Keratinocyte (primary cell): ENCODE measurements at regions not wholly inside any gene's neighbourhood (a gene's known extent, or its start where the extent isn't known, plus 50 kb on each side); places are given as distances from the start of the nearest gene placed in this dataset.

Experiments used
- DNase-seq: peaks from one replicate; pipeline ENCODE4 v3.0.0-alpha.2; 2011; ENCODE audit warnings: low read depth, missing footprints, low spot score
- FAIRE-seq: peaks from 2 replicates; lab custom pipeline; 2011; peaks lifted over from hg19 to GRCh38; lab: Jason Lieb, UNC
- H2AFZ ChIP-seq: 2 replicates; pipeline ENCODE4 v1.6.0; 2012; ENCODE audit warnings: low read length, control low read depth, inconsistent platforms; ENCODE audit not compliant: control insufficient read depth
- H3K27ac ChIP-seq: 2 replicates; pipeline ENCODE4 v1.5.1; 2011; ENCODE audit warnings: low read length; ENCODE audit not compliant: control insufficient read depth, insufficient read depth
- H3K27me3 ChIP-seq: 3 replicates; pipeline ENCODE4 v1.6.0; 2011; ENCODE audit warnings: low read length; ENCODE audit not compliant: control insufficient read depth, insufficient read depth; ENCODE audit errors: extremely low read depth
- H3K36me3 ChIP-seq, 2 experiments: 2 replicates in 1 of 2; 3 replicates in 1 of 2; pipeline ENCODE4 v1.5.1; 2011; ENCODE audit warnings: low read length in 2 of 2, mild to moderate bottlenecking in 1 of 2; ENCODE audit not compliant: control insufficient read depth in 2 of 2, insufficient read depth in 2 of 2; ENCODE audit errors: extremely low read depth in 1 of 2
- H3K4me1 ChIP-seq: 3 replicates; pipeline ENCODE4 v1.5.1; 2011; ENCODE audit warnings: low read length; ENCODE audit not compliant: control insufficient read depth, insufficient read depth; ENCODE audit errors: extremely low read depth
- H3K4me2 ChIP-seq: 3 replicates; pipeline ENCODE4 v1.6.0; 2011; ENCODE audit warnings: low read depth, low read length; ENCODE audit not compliant: control insufficient read depth, insufficient read depth; ENCODE audit errors: extremely low read depth
- H3K4me3 ChIP-seq, 3 experiments: fragments of 200-600 bp in 1 of 3; sonication (generic) in 1 of 3; 2 replicates in 2 of 3; 3 replicates in 1 of 3; pipeline ENCODE4 v1.5.1; 2011 to 2016; ENCODE audit warnings: low read length in 3 of 3, mild to moderate bottlenecking in 3 of 3, control low read depth in 2 of 3, inconsistent platforms in 1 of 3, low read depth in 1 of 3, mixed read lengths in 1 of 3, mixed run types in 1 of 3, moderate library complexity in 1 of 3; ENCODE audit not compliant: control insufficient read depth in 2 of 3, insufficient read depth in 2 of 3; ENCODE audit errors: extremely low read depth in 1 of 3
- H3K79me2 ChIP-seq: 2 replicates; pipeline ENCODE4 v1.6.0; 2012; ENCODE audit warnings: low read length; ENCODE audit not compliant: control insufficient read depth, insufficient read depth
- H3K9ac ChIP-seq: 3 replicates; pipeline ENCODE4 v1.6.0; 2011; ENCODE audit warnings: low read length; ENCODE audit not compliant: control insufficient read depth, insufficient read depth; ENCODE audit errors: extremely low read depth
- H3K9me1 ChIP-seq: 3 replicates; pipeline ENCODE4 v1.6.0; 2011; ENCODE audit warnings: low read length; ENCODE audit not compliant: control insufficient read depth, insufficient read depth; ENCODE audit errors: extremely low read depth
- H3K9me3 ChIP-seq: 2 replicates; pipeline ENCODE4 v1.5.1; 2012; ENCODE audit warnings: low read depth, low read length; ENCODE audit not compliant: control insufficient read depth
- H4K20me1 ChIP-seq: 3 replicates; pipeline ENCODE4 v1.6.0; 2011; ENCODE audit warnings: low read length; ENCODE audit not compliant: control insufficient read depth, insufficient read depth; ENCODE audit errors: extremely low read depth
- CTCF ChIP-seq, 3 experiments: IDR thresholded peaks in 1 of 3; conservative IDR thresholded peaks in 1 of 3; optimal IDR thresholded peaks in 1 of 3; 2 replicates in 2 of 3; 3 replicates in 1 of 3; pipeline versions ENCODE3 to v1.5.1; 2011; ENCODE audit warnings: low read length in 3 of 3, mild to moderate bottlenecking in 3 of 3, moderate library complexity in 2 of 3, control low read depth in 1 of 3, inconsistent platforms in 1 of 3; ENCODE audit not compliant: insufficient read depth in 2 of 3; ENCODE audit errors: extremely low read depth in 1 of 3
- EZH2 ChIP-seq: IDR thresholded peaks from one replicate; pipeline ENCODE4 v1.6.1; 2012; ENCODE audit warnings: inconsistent platforms, mild to moderate bottlenecking, low read length, moderate library complexity
- dilution Hi-C: fragments of 300-500 bp; cut with MboI; formaldehyde crosslinking; loops from one replicate; pipeline ENCODE4 v1.7.0; 2020; ENCODE audit warnings: low sequenced_read_pairs; ENCODE audit not compliant: extremely low pct_ligation_motif_present

GRCh38 chr10:131573256-131573655 lies 261.7 kb upstream of the TCERG1L start:
- Histone ChIP-seq H3K4me2 (no peak overlapping the region), H3K4me1 (no peaks in the 10 kb centered on the region), H3K27ac (no peak overlapping the region), H4K20me1 (no peaks in the 10 kb centered on the region), H3K27me3 (no peaks in the 10 kb centered on the region), H3K9me1 (no peaks in the 10 kb centered on the region), H2AFZ (no peak overlapping the region), H3K9me3 (peaks cover 7% of the 10 kb centered on the region), H3K9ac (no peak overlapping the region), H3K36me3 (no peaks in the 10 kb centered on the region), H3K79me2 (no peaks in the 10 kb centered on the region), H3K4me3 (no peak overlapping the region)
- FAIRE-seq = no peak
- no peak for DNase-seq
- dilution Hi-C loops = no loop called here
- TF ChIP-seq EZH2 (no peak), CTCF (optimal IDR thresholded peaks at IDR 0.05 in 1 of 3, IDR thresholded peaks at IDR 0.05 in 1 of 3, conservative IDR thresholded peaks at IDR 0.05 in 1 of 3; ENCODE audit: extremely low read depth in 1 of 3, insufficient read depth in 2 of 3, low read length in 3 of 3) (no peak)

- dilution Hi-C loops = no loop called here
- Histone ChIP-seq H3K4me3 (no peak overlapping the region), H2AFZ (no peak overlapping the region), H3K27me3 (no peaks in the 10 kb centered on the region), H3K9me3 (peaks cover 7% of the 10 kb centered on the region), H3K9ac (no peak overlapping the region), H3K4me1 (no peaks in the 10 kb centered on the region), H3K36me3 (no peaks in the 10 kb centered on the region), H3K79me2 (no peaks in the 10 kb centered on the region), H3K27ac (no peak overlapping the region), H3K4me2 (no peak overlapping the region), H3K9me1 (no peaks in the 10 kb centered on the region), H4K20me1 (no peaks in the 10 kb centered on the region)
- TF ChIP-seq CTCF (optimal IDR thresholded peaks at IDR 0.05 in 1 of 3, IDR thresholded peaks at IDR 0.05 in 1 of 3, conservative IDR thresholded peaks at IDR 0.05 in 1 of 3; ENCODE audit: extremely low read depth in 1 of 3, insufficient read depth in 2 of 3, low read length in 3 of 3) = no peak
- no peak for TF ChIP-seq EZH2
- DNase-seq (no peak), FAIRE-seq (no peak)
Measured at GRCh38 chr10:131573707-131574106, 262.2 kb upstream of the TCERG1L start.
